ENCODE measurements at regions not wholly inside any gene's neighbourhood (a gene's known extent, or its start where the extent isn't known, plus 50 kb on each side); places are given as distances from the start of the nearest gene placed in this dataset.
A peak's percentile ranks its signal among the peaks of the same experiment; 100 is the strongest.

DNA sequence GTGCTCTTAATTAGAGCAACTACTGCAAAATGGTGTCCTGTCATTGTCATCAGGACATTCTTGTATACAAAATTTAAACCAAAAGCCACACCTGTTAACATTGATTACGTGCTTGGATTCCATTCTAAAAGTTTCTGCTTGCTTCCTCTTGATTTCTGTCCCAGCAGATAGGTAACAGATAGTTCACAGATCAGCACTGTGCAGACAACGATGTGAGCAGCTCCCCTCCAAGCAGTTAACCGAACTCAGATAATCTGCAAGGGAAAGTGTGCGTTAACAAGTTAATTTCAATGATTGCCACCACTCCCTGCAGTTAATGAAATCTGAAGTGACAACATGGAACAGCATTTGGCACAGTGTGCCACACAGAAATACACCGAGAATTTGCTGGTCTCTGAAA, 54.4 kb upstream of the RELL1 start:
- DNase-seq, result no peak

DNA sequence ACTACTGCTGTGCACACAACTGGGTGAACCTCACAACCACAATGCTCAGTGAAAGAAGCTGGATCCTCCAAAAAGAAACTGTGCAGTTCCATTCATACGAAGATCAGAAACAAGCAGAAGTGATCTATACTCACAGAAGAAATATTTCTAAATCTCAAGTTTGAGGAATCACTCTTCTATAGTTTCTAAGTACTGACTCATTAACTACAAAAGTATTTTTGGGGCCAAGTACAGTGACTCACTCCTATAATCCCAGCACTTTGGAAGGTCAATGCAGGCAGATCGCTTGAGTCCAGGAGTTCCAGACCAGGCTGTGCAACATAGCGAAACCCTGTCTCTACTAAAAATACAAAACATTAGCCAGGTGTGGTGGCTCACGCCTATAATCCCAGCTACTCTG, 51.3 kb upstream of the RELL1 start:
- peak in 1 of 3 donors; percentile 11 for DNase-seq

Data from muscle of back (tissue), 3 donors.